ENCODE measurements at regions not wholly inside any gene's neighbourhood (a gene's known extent, or its start where the extent isn't known, plus 50 kb on each side); places are given as distances from the start of the nearest gene placed in this dataset.

DNA sequence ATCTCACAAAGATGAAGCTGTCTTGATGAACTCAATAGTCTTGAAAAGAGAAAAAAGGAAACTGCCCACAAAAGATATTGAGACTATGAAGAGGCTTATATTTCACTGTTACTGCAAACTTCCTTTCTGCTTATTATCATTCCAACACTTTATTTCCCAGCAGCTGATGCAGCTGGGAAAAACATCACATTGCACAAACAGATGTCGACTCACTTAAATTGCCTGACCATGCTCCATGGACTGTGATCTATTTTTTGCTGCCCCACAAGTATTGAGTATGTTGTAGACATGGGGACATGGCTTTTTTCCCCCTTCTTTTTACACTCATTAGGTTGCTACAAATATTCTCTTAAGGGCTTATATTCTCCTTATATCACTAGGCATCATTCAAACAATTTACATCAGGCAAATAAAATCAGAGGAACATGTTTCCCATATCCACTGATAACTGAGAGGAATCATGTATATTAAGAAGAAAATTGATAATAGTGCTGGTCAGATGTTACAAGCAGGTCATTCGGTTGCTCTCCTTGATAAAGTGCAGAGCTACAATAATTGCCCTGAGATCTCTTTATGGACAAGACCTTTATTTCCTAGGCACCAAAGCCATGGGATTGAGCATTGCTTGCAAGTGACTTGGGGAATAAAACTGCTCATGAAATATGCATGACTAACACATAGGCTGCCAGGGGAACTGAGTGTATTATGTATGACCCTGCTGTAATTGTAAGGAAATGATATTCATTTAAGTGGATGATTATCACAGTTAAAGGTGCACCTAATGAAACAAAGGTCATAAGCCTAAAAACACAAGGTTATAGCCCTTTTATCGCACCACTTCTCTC, 509.9 kb downstream of the ZNF608 start:
- TF ChIP-seq ZNF8 (CRISPR knock-in tag; IDR thresholded peaks at IDR 0.05), result no peak
- TF ChIP-seq, protein P1, sequence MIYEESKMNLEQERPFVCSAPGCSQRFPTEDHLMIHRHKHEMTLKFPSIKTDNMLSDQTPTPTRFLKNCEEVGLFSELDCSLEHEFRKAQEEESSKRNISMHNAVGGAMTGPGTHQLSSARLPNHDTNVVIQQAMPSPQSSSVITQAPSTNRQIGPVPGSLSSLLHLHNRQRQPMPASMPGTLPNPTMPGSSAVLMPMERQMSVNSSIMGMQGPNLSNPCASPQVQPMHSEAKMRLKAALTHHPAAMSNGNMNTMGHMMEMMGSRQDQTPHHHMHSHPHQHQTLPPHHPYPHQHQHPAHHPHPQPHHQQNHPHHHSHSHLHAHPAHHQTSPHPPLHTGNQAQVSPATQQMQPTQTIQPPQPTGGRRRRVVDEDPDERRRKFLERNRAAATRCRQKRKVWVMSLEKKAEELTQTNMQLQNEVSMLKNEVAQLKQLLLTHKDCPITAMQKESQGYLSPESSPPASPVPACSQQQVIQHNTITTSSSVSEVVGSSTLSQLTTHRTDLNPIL (CRISPR knock-in tag; IDR thresholded peaks at IDR 0.05; ENCODE audit: low read depth), result no peak
- no peak for TF ChIP-seq PPARA (CRISPR knock-in tag; IDR thresholded peaks at IDR 0.05; ENCODE audit: borderline replicate concordance)
- TF ChIP-seq, protein P2, sequence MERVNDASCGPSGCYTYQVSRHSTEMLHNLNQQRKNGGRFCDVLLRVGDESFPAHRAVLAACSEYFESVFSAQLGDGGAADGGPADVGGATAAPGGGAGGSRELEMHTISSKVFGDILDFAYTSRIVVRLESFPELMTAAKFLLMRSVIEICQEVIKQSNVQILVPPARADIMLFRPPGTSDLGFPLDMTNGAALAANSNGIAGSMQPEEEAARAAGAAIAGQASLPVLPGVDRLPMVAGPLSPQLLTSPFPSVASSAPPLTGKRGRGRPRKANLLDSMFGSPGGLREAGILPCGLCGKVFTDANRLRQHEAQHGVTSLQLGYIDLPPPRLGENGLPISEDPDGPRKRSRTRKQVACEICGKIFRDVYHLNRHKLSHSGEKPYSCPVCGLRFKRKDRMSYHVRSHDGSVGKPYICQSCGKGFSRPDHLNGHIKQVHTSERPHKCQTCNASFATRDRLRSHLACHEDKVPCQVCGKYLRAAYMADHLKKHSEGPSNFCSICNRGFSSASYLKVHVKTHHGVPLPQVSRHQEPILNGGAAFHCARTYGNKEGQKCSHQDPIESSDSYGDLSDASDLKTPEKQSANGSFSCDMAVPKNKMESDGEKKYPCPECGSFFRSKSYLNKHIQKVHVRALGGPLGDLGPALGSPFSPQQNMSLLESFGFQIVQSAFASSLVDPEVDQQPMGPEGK (CRISPR knock-in tag; IDR thresholded peaks at IDR 0.05; ENCODE audit: borderline replicate concordance), result no peak
- no peak for TF ChIP-seq GLIS3 (CRISPR knock-in tag; IDR thresholded peaks at IDR 0.05)
- TF ChIP-seq ZFP30 (CRISPR knock-in tag; IDR thresholded peaks at IDR 0.05), result no peak
- no peak for TF ChIP-seq TOX (CRISPR knock-in tag; IDR thresholded peaks at IDR 0.05; ENCODE audit: borderline replicate concordance)
- no peak for TF ChIP-seq BACH2 (CRISPR knock-in tag; IDR thresholded peaks at IDR 0.05; ENCODE audit: borderline replicate concordance)
- TF ChIP-seq ZFP3 (CRISPR knock-in tag; IDR thresholded peaks at IDR 0.05), result no peak
- TF ChIP-seq, protein P3, sequence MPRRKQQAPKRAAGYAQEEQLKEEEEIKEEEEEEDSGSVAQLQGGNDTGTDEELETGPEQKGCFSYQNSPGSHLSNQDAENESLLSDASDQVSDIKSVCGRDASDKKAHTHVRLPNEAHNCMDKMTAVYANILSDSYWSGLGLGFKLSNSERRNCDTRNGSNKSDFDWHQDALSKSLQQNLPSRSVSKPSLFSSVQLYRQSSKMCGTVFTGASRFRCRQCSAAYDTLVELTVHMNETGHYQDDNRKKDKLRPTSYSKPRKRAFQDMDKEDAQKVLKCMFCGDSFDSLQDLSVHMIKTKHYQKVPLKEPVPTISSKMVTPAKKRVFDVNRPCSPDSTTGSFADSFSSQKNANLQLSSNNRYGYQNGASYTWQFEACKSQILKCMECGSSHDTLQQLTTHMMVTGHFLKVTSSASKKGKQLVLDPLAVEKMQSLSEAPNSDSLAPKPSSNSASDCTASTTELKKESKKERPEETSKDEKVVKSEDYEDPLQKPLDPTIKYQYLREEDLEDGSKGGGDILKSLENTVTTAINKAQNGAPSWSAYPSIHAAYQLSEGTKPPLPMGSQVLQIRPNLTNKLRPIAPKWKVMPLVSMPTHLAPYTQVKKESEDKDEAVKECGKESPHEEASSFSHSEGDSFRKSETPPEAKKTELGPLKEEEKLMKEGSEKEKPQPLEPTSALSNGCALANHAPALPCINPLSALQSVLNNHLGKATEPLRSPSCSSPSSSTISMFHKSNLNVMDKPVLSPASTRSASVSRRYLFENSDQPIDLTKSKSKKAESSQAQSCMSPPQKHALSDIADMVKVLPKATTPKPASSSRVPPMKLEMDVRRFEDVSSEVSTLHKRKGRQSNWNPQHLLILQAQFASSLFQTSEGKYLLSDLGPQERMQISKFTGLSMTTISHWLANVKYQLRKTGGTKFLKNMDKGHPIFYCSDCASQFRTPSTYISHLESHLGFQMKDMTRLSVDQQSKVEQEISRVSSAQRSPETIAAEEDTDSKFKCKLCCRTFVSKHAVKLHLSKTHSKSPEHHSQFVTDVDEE (CRISPR knock-in tag; IDR thresholded peaks at IDR 0.05), result no peak
